HT-29 (cell line): ENCODE measurements at regions not wholly inside any gene's neighbourhood (a gene's known extent, or its start where the extent isn't known, plus 50 kb on each side); places are given as distances from the start of the nearest gene placed in this dataset. TPM values are rescaled to one million over a fixed set of nuclear protein-coding genes. Genes with fewer than 3 reads are reported as not detected.

Experiments
- small RNA-seq: library from RNA; depleted of rRNA; stranded (forward); fragments of <200 nt; gene quantifications from one replicate; pipeline ENCODE3, GENCODE V24; 2014

Small RNAs in the stretch of these regions (small RNA-seq; reads per million reads assigned to genes)
- gene AL117339.3, result not detected
- not detected for gene RNU6-1118P
